ENCODE measurements at regions not wholly inside any gene's neighbourhood (a gene's known extent, or its start where the extent isn't known, plus 50 kb on each side); places are given as distances from the start of the nearest gene placed in this dataset.

- 43 to 53% methylated on average over 5 of the region's 5 CpGs for WGBS, 2 donors
- Histone ChIP-seq H3K4me1 (ENCODE audit: control insufficient read depth in 1 of 2, insufficient read depth in 2 of 2, low read length in 2 of 2) (no peaks in the 10 kb centered on the region), H3K4me3 (ENCODE audit: low read length in 2 of 2) (no peak overlapping the region), H3K9me3 (ENCODE audit: control insufficient read depth, low read length) (no peaks in the 10 kb centered on the region), H3K27ac (ENCODE audit: low read depth in 1 of 2, low read length in 2 of 2) (no peak overlapping the region), H3K27me3 (ENCODE audit: control insufficient read depth in 1 of 2, insufficient read depth in 2 of 2, low read length in 1 of 2) (no peaks in the 10 kb centered on the region), H3K36me3 (ENCODE audit: control insufficient read depth in 1 of 2, insufficient read depth in 2 of 2, low read length in 1 of 2) (no peaks in the 10 kb centered on the region)
- intact Hi-C loops (cut with DNase I): no loop called here
- DNase-seq (no peak), ATAC-seq (ENCODE audit: low FRiP score) (no peak)
Observed at GRCh38 chr16:52597772-52598483, 51.0 kb upstream of the TOX3 start.

GRCh38 chr16:52597073-52597771 lies 50.3 kb upstream of the TOX3 start:
- H3K4me3 ChIP-seq (ENCODE audit: low read length in 2 of 2): no peak overlapping the region
- H3K4me1 ChIP-seq (ENCODE audit: control insufficient read depth in 1 of 2, insufficient read depth in 2 of 2, low read length in 2 of 2): no peaks in the 10 kb centered on the region
- intact Hi-C loops (cut with DNase I): no loop called here
- no peak for DNase-seq
- 39 to 46% methylated on average over 3 of the region's 3 CpGs for WGBS, 2 donors
- ATAC-seq (ENCODE audit: low FRiP score): no peak
- H3K27ac ChIP-seq (ENCODE audit: low read depth in 1 of 2, low read length in 2 of 2): no peak overlapping the region
- H3K9me3 ChIP-seq (ENCODE audit: control insufficient read depth, low read length): no peaks in the 10 kb centered on the region
- H3K36me3 ChIP-seq (ENCODE audit: control insufficient read depth in 1 of 2, insufficient read depth in 2 of 2, low read length in 1 of 2): no peaks in the 10 kb centered on the region
- H3K27me3 ChIP-seq (ENCODE audit: control insufficient read depth in 1 of 2, insufficient read depth in 2 of 2, low read length in 1 of 2): no peaks in the 10 kb centered on the region

All from aorta (tissue), 5 donors.